Activated CD8-positive, alpha-beta T cell treated with anti-CD3 and anti-CD28 coated beads for 36 hours (primary cell): ENCODE measurements at regions not wholly inside any gene's neighbourhood (a gene's known extent, or its start where the extent isn't known, plus 50 kb on each side); places are given as distances from the start of the nearest gene placed in this dataset.

ENCODE experiments used
- ATAC-seq: fragments of 200-7000 bp; cut with Tn5 transposase; one replicate; pipeline ENCODE4 v1.10.0; 2021; ENCODE audit warnings: mild to moderate bottlenecking, moderate library complexity
- CTCF ChIA-PET: fragments of 350-600 bp; sonication (Branson Sonifier 250); formaldehyde crosslinking; loops from one replicate; lab custom pipeline; 2021; ENCODE audit warnings: antibody characterized with exemption; lab: Charles Lee
- POLR2A ChIA-PET: fragments of 350-600 bp; sonication (Branson Sonifier 250); formaldehyde crosslinking; loops from one replicate; lab custom pipeline; 2021; ENCODE audit warnings: antibody characterized with exemption; lab: Charles Lee
- DNase-seq: peaks from one replicate; pipeline ENCODE4 v3.0.0-alpha.2; 2020
- H3K27ac Mint-ChIP-seq: one replicate; pipeline ENCODE4 v1.8.0; 2021; ENCODE audit warnings: mild to moderate bottlenecking, mixed read lengths
- H3K27me3 Mint-ChIP-seq: one replicate; pipeline ENCODE4 v1.8.0; 2021; ENCODE audit warnings: mixed read lengths
- H3K36me3 Mint-ChIP-seq: one replicate; pipeline ENCODE4 v1.8.0; 2021; ENCODE audit warnings: low read depth, mixed read lengths
- H3K4me1 Mint-ChIP-seq: one replicate; pipeline ENCODE4 v1.8.0; 2021; ENCODE audit warnings: low read depth, mixed read lengths
- H3K4me3 Mint-ChIP-seq: one replicate; pipeline ENCODE4 v1.8.0; 2021; ENCODE audit warnings: mild to moderate bottlenecking, moderate library complexity, mixed read lengths
- H3K9me3 Mint-ChIP-seq: one replicate; pipeline ENCODE4 v1.8.0; 2021; ENCODE audit warnings: mixed read lengths
- intact Hi-C: fragments of 100-400 bp; cut with micrococcal nuclease; formaldehyde crosslinking; loops from one replicate; pipeline ENCODE4 v1.10.0; 2022
- TF ChIP-seq, protein P1 (sequence below): fragments of 200-600 bp; IDR thresholded peaks from one replicate; pipeline ENCODE4 v1.8.0; 2022; ENCODE audit warnings: antibody characterized with exemption, mild to moderate bottlenecking

DNA sequence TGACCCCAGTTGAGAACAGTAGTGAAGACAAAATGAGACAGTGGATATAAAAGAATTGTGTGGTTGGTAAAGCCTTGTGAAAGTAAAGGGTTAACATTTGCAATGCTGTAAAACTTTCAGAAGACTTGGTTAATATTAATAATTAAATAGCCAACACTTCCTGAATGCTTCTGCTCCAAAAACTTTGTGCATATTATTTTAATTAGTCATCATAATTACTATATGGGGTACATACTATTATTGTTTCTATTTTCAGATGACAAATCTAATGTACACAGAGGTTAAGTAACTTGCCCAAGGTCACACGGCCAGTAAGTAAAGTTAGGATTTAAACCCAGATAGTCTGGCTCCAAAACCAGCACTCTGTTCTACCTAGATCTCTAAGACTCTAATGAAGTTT, 291.3 kb downstream of the OGFRL1 start:
- CTCF ChIA-PET = no interaction called here
- H3K4me3 Mint-ChIP-seq = no peak overlapping the region
- no peak overlapping the region for H3K27ac Mint-ChIP-seq
- no peaks in the 10 kb centered on the region for H3K36me3 Mint-ChIP-seq
- no peaks in the 10 kb centered on the region for H3K4me1 Mint-ChIP-seq
- no peak for DNase-seq
- intact Hi-C loops = no loop called here
- POLR2A ChIA-PET = no interaction called here
- H3K27me3 Mint-ChIP-seq = no peaks in the 10 kb centered on the region
- TF ChIP-seq, protein P1, sequence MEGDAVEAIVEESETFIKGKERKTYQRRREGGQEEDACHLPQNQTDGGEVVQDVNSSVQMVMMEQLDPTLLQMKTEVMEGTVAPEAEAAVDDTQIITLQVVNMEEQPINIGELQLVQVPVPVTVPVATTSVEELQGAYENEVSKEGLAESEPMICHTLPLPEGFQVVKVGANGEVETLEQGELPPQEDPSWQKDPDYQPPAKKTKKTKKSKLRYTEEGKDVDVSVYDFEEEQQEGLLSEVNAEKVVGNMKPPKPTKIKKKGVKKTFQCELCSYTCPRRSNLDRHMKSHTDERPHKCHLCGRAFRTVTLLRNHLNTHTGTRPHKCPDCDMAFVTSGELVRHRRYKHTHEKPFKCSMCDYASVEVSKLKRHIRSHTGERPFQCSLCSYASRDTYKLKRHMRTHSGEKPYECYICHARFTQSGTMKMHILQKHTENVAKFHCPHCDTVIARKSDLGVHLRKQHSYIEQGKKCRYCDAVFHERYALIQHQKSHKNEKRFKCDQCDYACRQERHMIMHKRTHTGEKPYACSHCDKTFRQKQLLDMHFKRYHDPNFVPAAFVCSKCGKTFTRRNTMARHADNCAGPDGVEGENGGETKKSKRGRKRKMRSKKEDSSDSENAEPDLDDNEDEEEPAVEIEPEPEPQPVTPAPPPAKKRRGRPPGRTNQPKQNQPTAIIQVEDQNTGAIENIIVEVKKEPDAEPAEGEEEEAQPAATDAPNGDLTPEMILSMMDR = no peak
- H3K9me3 Mint-ChIP-seq = no peaks in the 10 kb centered on the region
- no peak for ATAC-seq

DNA sequence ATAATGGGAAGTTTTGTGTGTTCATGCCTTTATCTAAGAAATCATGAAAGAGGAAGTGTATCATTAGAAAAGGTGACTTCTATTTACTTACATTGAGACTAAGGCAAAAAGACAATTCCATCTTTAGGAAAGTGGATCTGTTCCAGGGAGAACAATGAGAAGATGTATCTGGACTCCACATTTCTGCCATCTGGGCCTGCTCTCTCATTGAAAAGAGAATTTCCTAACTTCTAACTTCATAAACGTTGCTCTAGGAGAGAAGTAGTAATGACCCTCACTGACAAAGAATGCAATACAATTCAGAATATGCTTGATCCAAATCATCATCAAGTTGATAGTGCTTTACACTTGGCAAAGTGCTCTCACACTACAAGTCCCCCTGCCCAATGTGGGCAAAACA, 294.2 kb downstream of the OGFRL1 start:
- Mint-ChIP-seq H3K27me3 (no peaks in the 10 kb centered on the region), H3K4me1 (no peaks in the 10 kb centered on the region), H3K27ac (no peak overlapping the region), H3K36me3 (no peaks in the 10 kb centered on the region), H3K4me3 (no peak overlapping the region), H3K9me3 (no peaks in the 10 kb centered on the region)
- ATAC-seq (no peak), DNase-seq (no peak)
- ChIA-PET POLR2A (no interaction called here), CTCF (no interaction called here)
- TF ChIP-seq, protein P1 = no peak
- intact Hi-C loops = no loop called here

DNA sequence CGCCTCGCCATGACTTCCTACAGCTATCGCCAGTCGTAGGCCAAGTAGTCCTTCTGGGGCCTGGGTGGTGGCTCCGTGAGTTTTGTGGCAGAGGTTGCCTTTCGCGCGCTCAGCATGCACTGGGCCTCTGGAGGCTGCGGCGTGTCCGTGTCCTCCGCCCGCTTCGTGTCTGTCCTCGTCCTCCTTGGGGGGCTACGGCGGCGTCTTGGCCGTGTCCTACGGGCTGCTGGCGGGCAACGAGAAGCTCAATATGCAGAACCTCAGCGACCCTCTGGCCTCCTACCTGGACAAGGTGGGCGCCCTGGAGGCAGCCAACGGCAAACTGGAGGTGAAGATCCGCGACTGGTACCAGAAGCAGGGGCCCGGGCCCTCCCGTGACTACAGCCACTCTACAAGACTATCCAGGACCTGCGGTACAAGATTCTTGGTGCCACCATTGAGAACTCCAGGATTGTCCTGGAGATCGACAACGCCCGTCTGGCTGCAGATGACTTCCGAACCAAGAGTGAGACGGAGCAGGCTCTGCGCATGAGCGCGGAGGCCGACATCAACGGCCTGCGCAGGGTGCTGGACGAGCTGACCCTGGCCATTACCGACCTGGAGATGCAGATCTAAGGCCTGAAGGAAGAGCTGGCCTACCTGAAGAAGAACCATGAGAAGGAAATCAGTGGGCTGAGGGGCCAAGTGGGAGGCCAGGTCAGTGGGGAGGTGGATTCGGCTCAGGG, 296.3 kb downstream of the OGFRL1 start:
- intact Hi-C loops = no loop called here
- Mint-ChIP-seq H3K4me1 (no peaks in the 10 kb centered on the region), H3K4me3 (no peak overlapping the region), H3K27ac (no peak overlapping the region), H3K27me3 (peaks cover 3% of the 10 kb centered on the region), H3K36me3 (no peaks in the 10 kb centered on the region), H3K9me3 (no peaks in the 10 kb centered on the region)
- CTCF ChIA-PET = no interaction called here
- POLR2A ChIA-PET = no interaction called here
- TF ChIP-seq, protein P1 = no peak
- DNase-seq (no peak), ATAC-seq (no peak)

DNA sequence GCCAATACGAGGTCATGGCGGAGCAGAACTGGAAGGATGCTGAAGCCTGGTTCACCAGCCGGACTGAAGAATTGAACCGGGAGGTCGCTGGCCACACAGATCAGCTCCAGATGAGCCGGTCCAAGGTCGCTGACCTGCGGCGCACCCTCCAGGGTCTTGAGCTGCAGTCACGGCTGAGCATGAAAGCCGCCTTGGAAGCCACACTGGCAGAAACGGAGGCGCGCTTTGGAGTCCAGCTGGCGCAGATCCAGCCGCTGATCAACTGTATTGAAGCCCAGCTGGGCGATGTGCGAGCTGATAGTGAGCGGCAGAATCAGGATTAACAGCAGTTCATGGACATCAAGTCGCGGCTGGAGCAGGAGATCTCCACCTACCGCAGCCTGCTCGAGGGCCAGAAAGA, 296.9 kb downstream of the OGFRL1 start:
- ChIA-PET POLR2A (no interaction called here), CTCF (no interaction called here)
- no peak overlapping the region for H3K4me3 Mint-ChIP-seq
- H3K27me3 Mint-ChIP-seq = peaks cover 3% of the 10 kb centered on the region
- H3K36me3 Mint-ChIP-seq = no peaks in the 10 kb centered on the region
- TF ChIP-seq, protein P1 = no peak
- intact Hi-C loops = no loop called here
- H3K27ac Mint-ChIP-seq = no peak overlapping the region
- ATAC-seq = no peak
- DNase-seq = no peak
- no peaks in the 10 kb centered on the region for H3K9me3 Mint-ChIP-seq
- H3K4me1 Mint-ChIP-seq = no peaks in the 10 kb centered on the region

DNA sequence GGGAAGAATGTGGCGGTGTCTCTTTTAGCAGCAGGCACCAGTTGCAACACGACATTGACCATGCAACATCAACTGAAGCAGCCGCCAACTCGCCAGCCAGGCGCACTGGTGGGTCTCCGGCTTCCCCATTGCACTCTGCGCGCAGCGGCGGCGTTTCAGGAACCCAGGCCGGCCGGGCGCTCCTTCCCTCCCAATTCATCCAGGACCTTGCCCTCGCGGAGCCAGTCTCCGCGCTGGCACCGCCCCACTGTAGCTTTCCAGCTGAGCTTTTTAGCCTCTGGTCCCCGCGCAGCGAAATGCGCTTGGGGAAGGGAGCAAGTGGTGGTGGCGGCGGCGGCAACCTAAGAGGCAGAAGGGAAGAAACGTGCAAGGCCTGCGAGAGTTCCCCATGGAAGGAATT, 297.9 kb upstream of the RIMS1 start:
- ChIA-PET POLR2A (no interaction called here), CTCF (no interaction called here)
- ATAC-seq = no peak
- TF ChIP-seq, protein P1 = no peak
- Mint-ChIP-seq H3K4me1 (no peaks in the 10 kb centered on the region), H3K36me3 (no peaks in the 10 kb centered on the region), H3K4me3 (no peak overlapping the region), H3K9me3 (no peaks in the 10 kb centered on the region), H3K27me3 (peaks cover 3% of the 10 kb centered on the region), H3K27ac (no peak overlapping the region)
- intact Hi-C loops = no loop called here
- no peak for DNase-seq
